SK-N-SH (cell line): ENCODE measurements at regions not wholly inside any gene's neighbourhood (a gene's known extent, or its start where the extent isn't known, plus 50 kb on each side); places are given as distances from the start of the nearest gene placed in this dataset.
A peak's percentile ranks its signal among the peaks of the same experiment; 100 is the strongest.

Source experiments
- CTCF ChIA-PET: fragments of 300-600, 350-600 bp; formaldehyde crosslinking; extraction: SDS; loops from one replicate; lab custom pipeline; 2021; lab: Yijun Ruan, JAX
- POLR2A ChIA-PET: fragments of 350-600 bp; sonication (Branson Sonifier 250); formaldehyde crosslinking; extraction: SDS; loops from one replicate; lab custom pipeline; 2020; ENCODE audit warnings: antibody characterized with exemption, inconsistent platforms; lab: Yijun Ruan, JAX
- DNase-seq: peaks from one replicate; pipeline ENCODE4 v3.0.0; 2012
- H2AFZ ChIP-seq: fragments of 200-600 bp; sonication (generic); 2 replicates; pipeline ENCODE4 v1.8.1; 2016; ENCODE audit warnings: antibody characterized with exemption, mild to moderate bottlenecking, low read depth
- H3F3A ChIP-seq: fragments of 200-600 bp; sonication (generic); replicated peaks from 2 replicates; pipeline ENCODE3; 2016; ENCODE audit warnings: antibody characterized with exemption, mild to moderate bottlenecking; ENCODE audit not compliant: insufficient read depth
- H3K27ac ChIP-seq, 2 experiments: fragments of 200-500 bp in 1 of 2; fragments of 200-600 bp in 1 of 2; sonication (Bioruptor generic) in 1 of 2; sonication (generic), shearing (Covaris generic) in 1 of 2; 2 replicates each; pipeline versions ENCODE4 v1.5.1 to v1.6.1; 2014 to 2016; ENCODE audit warnings: low read depth in 2 of 2, inconsistent platforms in 1 of 2, low read length in 1 of 2, mild to moderate bottlenecking in 1 of 2, mixed read lengths in 1 of 2
- H3K27me3 ChIP-seq: fragments of 200-600 bp; sonication (generic), shearing (Covaris generic); 2 replicates; pipeline ENCODE4 v1.6.1; 2016; ENCODE audit warnings: mixed run types; ENCODE audit not compliant: insufficient read depth
- H3K36me3 ChIP-seq, 2 experiments: fragments of 200-500 bp in 1 of 2; fragments of 200-600 bp in 1 of 2; sonication (Bioruptor generic) in 1 of 2; sonication (generic) in 1 of 2; replicated peaks in 1 of 2; 2 replicates each; pipeline versions ENCODE3 to v1.5.1; 2014 to 2016; ENCODE audit warnings: low read length in 1 of 2, mild to moderate bottlenecking in 1 of 2; ENCODE audit not compliant: insufficient read depth in 2 of 2, control insufficient read depth in 1 of 2
- H3K4me1 ChIP-seq, 2 experiments: fragments of 200-500 bp in 1 of 2; fragments of 200-600 bp in 1 of 2; sonication (Bioruptor generic) in 1 of 2; sonication (generic), shearing (Covaris generic) in 1 of 2; 2 replicates each; pipeline versions ENCODE4 v1.5.1 to v1.6.1; 2014 to 2016; ENCODE audit warnings: low read depth in 1 of 2, low read length in 1 of 2, mixed run types in 1 of 2; ENCODE audit not compliant: insufficient read depth in 2 of 2, control insufficient read depth in 1 of 2
- H3K4me2 ChIP-seq: fragments of 200-600 bp; sonication (generic), shearing (Covaris generic); 2 replicates; pipeline ENCODE4 v1.6.1; 2017; ENCODE audit warnings: mixed run types
- H3K4me3 ChIP-seq, 2 experiments: fragments of 200-500 bp in 1 of 2; fragments of 200-600 bp in 1 of 2; sonication (Bioruptor generic) in 1 of 2; sonication (generic), shearing (Covaris generic) in 1 of 2; 2 replicates each; pipeline versions ENCODE4 v1.5.1 to v1.8.1; 2014 to 2016; ENCODE audit warnings: low read depth in 2 of 2, inconsistent platforms in 1 of 2, low read length in 1 of 2, mild to moderate bottlenecking in 1 of 2, mixed read lengths in 1 of 2, moderate library complexity in 1 of 2
- H3K79me2 ChIP-seq: fragments of 200-600 bp; sonication (generic); 2 replicates; pipeline ENCODE4 v1.8.1; 2017; ENCODE audit warnings: mild to moderate bottlenecking; ENCODE audit not compliant: insufficient read depth
- H3K9ac ChIP-seq: fragments of 200-600 bp; sonication (generic); 2 replicates; pipeline ENCODE4 v1.6.1; 2017; ENCODE audit warnings: mixed run types
- H3K9me2 ChIP-seq: fragments of 200-600 bp; sonication (generic); 2 replicates; pipeline ENCODE4 v1.6.1; 2017; ENCODE audit warnings: mixed run types
- H3K9me3 ChIP-seq: fragments of 200-600 bp; sonication (generic); 2 replicates; pipeline ENCODE4 v1.6.1; 2017; ENCODE audit warnings: mixed run types, mild to moderate bottlenecking, moderate library complexity
- H4K20me1 ChIP-seq: fragments of 200-600 bp; sonication (generic); 2 replicates; pipeline ENCODE4 v1.6.1; 2017; ENCODE audit warnings: mild to moderate bottlenecking, mixed run types; ENCODE audit not compliant: insufficient read depth
- ELF1 ChIP-seq: IDR thresholded peaks from 2 replicates; pipeline ENCODE4 v1.4.0; 2012
- EP300 ChIP-seq, 2 experiments: IDR thresholded peaks; 2 replicates each; pipeline versions ENCODE4 v1.4.0 to v1.6.1; 2012; ENCODE audit warnings: borderline replicate concordance in 1 of 2, low read depth in 1 of 2, low read length in 1 of 2
- EZH2phosphoT487 ChIP-seq: fragments of 200-600 bp; sonication (generic); IDR thresholded peaks from 2 replicates; pipeline ENCODE4 v1.6.1; 2017; ENCODE audit warnings: low read depth, mixed run types, mild to moderate bottlenecking, antibody characterized with exemption, moderate library complexity, borderline replicate concordance
- FOSL2 ChIP-seq: IDR thresholded peaks from 2 replicates; pipeline ENCODE4 v1.4.0; 2012; ENCODE audit warnings: low read depth, mild to moderate bottlenecking, moderate library complexity, borderline replicate concordance
- GABPA ChIP-seq: IDR thresholded peaks from 2 replicates; pipeline ENCODE4 v1.4.0; 2012; ENCODE audit warnings: low read depth, mild to moderate bottlenecking
- IRF3 ChIP-seq: fragments of 150-350 bp; IDR thresholded peaks from 2 replicates; pipeline ENCODE4 v1.6.1; 2016; ENCODE audit warnings: mild to moderate bottlenecking, low read depth, low read length
- JUND ChIP-seq: IDR thresholded peaks from 2 replicates; pipeline ENCODE4 v1.4.0; 2012
- NFIC ChIP-seq: IDR thresholded peaks from 2 replicates; pipeline ENCODE4 v1.4.0; 2012; ENCODE audit warnings: borderline replicate concordance
- PBX3 ChIP-seq: IDR thresholded peaks from 2 replicates; pipeline ENCODE4; 2012
- POLR2AphosphoS5 ChIP-seq: IDR thresholded peaks from 2 replicates; pipeline ENCODE4 v1.6.1; 2012; ENCODE audit warnings: low read depth, low read length
- SIN3A ChIP-seq: IDR thresholded peaks from 2 replicates; pipeline ENCODE4 v1.6.1; 2012; ENCODE audit warnings: low read depth, mild to moderate bottlenecking, low read length, moderate library complexity, borderline replicate concordance
- TCF12 ChIP-seq: IDR thresholded peaks from 2 replicates; pipeline ENCODE4 v1.4.0; 2012
- TEAD4 ChIP-seq: IDR thresholded peaks from 2 replicates; pipeline ENCODE4 v1.4.0; 2012; ENCODE audit warnings: mild to moderate bottlenecking, borderline replicate concordance; ENCODE audit not compliant: insufficient read depth
- WGBS: methylation state at CpG from one replicate; pipeline ENCODE4 v1.1.6; 2017; ENCODE audit warnings: low lambda C conversion rate; 5-methylcytosine and 5-hydroxymethylcytosine counted together

GRCh38 chr1:194151056-194151455 is 964.6 kb upstream of the B3GALT2 start:
- no peaks in the 10 kb centered on the region for H3K27me3 ChIP-seq
- no peaks in the 10 kb centered on the region; a peak in 1 of 4 replicates for H3K4me1 ChIP-seq
- no peak overlapping the region; a peak in 1 of 4 replicates for H3K27ac ChIP-seq
- ChIA-PET POLR2A (no interaction called here), CTCF (no interaction called here)
- H2AFZ ChIP-seq, result peak overlapping the region; percentile 64; the same call in 1 of the 2 replicates
- WGBS, result 30% methylated on average over 1 of the region's 1 CpG
- peak overlapping the region; percentile 53 for H3K4me2 ChIP-seq
- no peaks in the 10 kb centered on the region for H4K20me1 ChIP-seq
- no peaks in the 10 kb centered on the region for H3K9me3 ChIP-seq
- DNase-seq, result no peak
- H3K79me2 ChIP-seq, result no peaks in the 10 kb centered on the region
- H3F3A ChIP-seq, result no peaks in the 10 kb centered on the region
- peak overlapping the region in 1 of 2 experiments; percentile 28; a peak in 2 of 4 replicates for H3K4me3 ChIP-seq
- H3K9me2 ChIP-seq, result no peaks in the 10 kb centered on the region
- no peak overlapping the region for H3K9ac ChIP-seq
- no peaks in the 10 kb centered on the region for H3K36me3 ChIP-seq
- TF ChIP-seq IRF3 (no peak), GABPA (no peak), TEAD4 (no peak), EZH2phosphoT487 (no peak), SIN3A (no peak), POLR2AphosphoS5 (no peak)

GRCh38 chr1:194150242-194150641 is 963.8 kb upstream of the B3GALT2 start:
- no peak for DNase-seq
- Histone ChIP-seq H3K9me2 (no peaks in the 10 kb centered on the region), H3K9me3 (no peaks in the 10 kb centered on the region), H3K79me2 (no peaks in the 10 kb centered on the region), H3K4me3 (no peak overlapping the region), H3K36me3 (no peaks in the 10 kb centered on the region), H3K27ac (no peak overlapping the region; a peak in 1 of 4 replicates), H3K27me3 (no peaks in the 10 kb centered on the region), H4K20me1 (no peaks in the 10 kb centered on the region), H3K4me2 (no peak overlapping the region), H3K4me1 (no peaks in the 10 kb centered on the region; a peak in 1 of 4 replicates)
- POLR2A ChIA-PET, result no interaction called here
- TF ChIP-seq ELF1 (no peak), JUND (peak; percentile 51), PBX3 (peak; percentile 92), TCF12 (peak; percentile 62), FOSL2 (no peak), EP300 (IDR thresholded peaks at IDR 0.05; ENCODE audit: borderline replicate concordance in 1 of 2, low read depth in 1 of 2, low read length in 1 of 2) (peak; percentile 46 to 83; a peak in 3 of 4 replicates), NFIC (peak; percentile 25; the same call in 1 of the 2 replicates)
- TF ChIP-seq, all 33 proteins: peak for 5
- H3F3A ChIP-seq, result no peaks in the 10 kb centered on the region
- CTCF ChIA-PET, result no interaction called here
- H3K9ac ChIP-seq, result no peak overlapping the region
- no peak overlapping the region for H2AFZ ChIP-seq
